COR-L47 (cell line): ENCODE measurements at regions not wholly inside any gene's neighbourhood (a gene's known extent, or its start where the extent isn't known, plus 50 kb on each side); places are given as distances from the start of the nearest gene placed in this dataset.
"Not testable (repeated sequence)": the region's sequence is repeated elsewhere in the genome, so short reads cannot be mapped to it uniquely, and the experiment has no call there.

Experiments used
- DNase-seq: peaks from one replicate; lab custom pipeline; 2025; lab: John Stamatoyannopoulos, UW

- DNase-seq: no peak
Measured at GRCh38 chr7:156515911-156516790, 124.4 kb upstream of the RNF32 start.

GRCh38 chr7:156514851-156515250, 125.7 kb upstream of the RNF32 start:
- no peak for DNase-seq

GRCh38 chr7:156511426-156511825, 129.1 kb upstream of the RNF32 start:
- DNase-seq: no peak

- DNase-seq: no peak
Measured at GRCh38 chr7:156510966-156511365, 129.6 kb upstream of the RNF32 start.

GRCh38 chr7:156509216-156509615, 131.4 kb upstream of the RNF32 start:
- DNase-seq: no peak

- DNase-seq: no peak
Measured at GRCh38 chr7:156505876-156506275, 134.7 kb upstream of the RNF32 start.

- DNase-seq: no peak
Measured at GRCh38 chr7:156504687-156505545, 135.7 kb upstream of the RNF32 start.

GRCh38 chr7:156504006-156504405, 136.6 kb upstream of the RNF32 start:
- no peak for DNase-seq

GRCh38 chr7:156503196-156503595, 137.4 kb upstream of the RNF32 start:
- DNase-seq: no peak

GRCh38 chr7:156501815-156502214, 138.8 kb upstream of the RNF32 start:
- not testable (repeated sequence) for DNase-seq

- DNase-seq: no peak
Measured at GRCh38 chr7:156499247-156499881, 141.2 kb upstream of the RNF32 start.

GRCh38 chr7:156497776-156498509, 142.6 kb upstream of the RNF32 start:
- DNase-seq: peak; percentile 77

GRCh38 chr7:156496865-156497264, 143.7 kb upstream of the RNF32 start:
- DNase-seq: no peak

GRCh38 chr7:156496363-156496769, 144.2 kb upstream of the RNF32 start:
- DNase-seq: peak; percentile 51

GRCh38 chr7:156494960-156495359, 145.6 kb upstream of the RNF32 start:
- no peak for DNase-seq

- no peak for DNase-seq
Measured at GRCh38 chr7:156493942-156494341, 146.6 kb upstream of the RNF32 start.

GRCh38 chr7:156492170-156492569, 148.4 kb upstream of the RNF32 start:
- DNase-seq: no peak

GRCh38 chr7:156491435-156491834, 149.1 kb upstream of the RNF32 start:
- no peak for DNase-seq

- DNase-seq: no peak
Measured at GRCh38 chr7:156490021-156490800, 150.4 kb upstream of the RNF32 start.

- no peak for DNase-seq
Measured at GRCh38 chr7:156487811-156488533, 152.6 kb upstream of the RNF32 start.
